HG02943 (cell line): ENCODE measurements at regions not wholly inside any gene's neighbourhood (a gene's known extent, or its start where the extent isn't known, plus 50 kb on each side); places are given as distances from the start of the nearest gene placed in this dataset.

Source experiments
- ATAC-seq: cut with Tn5 transposase; IDR thresholded peaks from one replicate; pipeline ENCODE4 v1.9.1; 2021; ENCODE audit warnings: mild to moderate bottlenecking, low read depth, moderate library complexity; ENCODE audit not compliant: unreplicated experiment

GRCh38 chr13:28548468-28548867 lies 53.5 kb upstream of the FLT1 start:
- no peak for ATAC-seq

- ATAC-seq: no peak
Measured at GRCh38 chr13:28545583-28546333, 50.8 kb upstream of the FLT1 start.
